ENCODE measurements at regions not wholly inside any gene's neighbourhood (a gene's known extent, or its start where the extent isn't known, plus 50 kb on each side); places are given as distances from the start of the nearest gene placed in this dataset.

- no peaks in the 10 kb centered on the region for H3K27me3 Mint-ChIP-seq (ENCODE audit: low read depth in 3 of 3)
- no peak overlapping the region for H3K4me3 Mint-ChIP-seq
- H3K79me2 ChIP-seq (ENCODE audit: insufficient read depth, low read length): no peaks in the 10 kb centered on the region
- H3K27ac ChIP-seq (ENCODE audit: low read depth in 1 of 2, low read length in 2 of 2): no peak overlapping the region
- no peak overlapping the region for H3K9ac ChIP-seq (ENCODE audit: insufficient read depth, low read length, poor library complexity, severe bottlenecking)
- H3K27ac Mint-ChIP-seq: no peak overlapping the region
- no peak overlapping the region for H3K4me2 ChIP-seq (replicated peaks; ENCODE audit: extremely low read depth, low read length, poor library complexity, severe bottlenecking)
- H2AFZ ChIP-seq (ENCODE audit: insufficient read depth, low read depth, low read length, poor library complexity, severe bottlenecking): no peak overlapping the region
- no peak overlapping the region for H3K4me3 ChIP-seq (replicated peaks in 1 of 3; ENCODE audit: low read depth in 2 of 3, low read length in 3 of 3)
- no peaks in the 10 kb centered on the region for H3K36me3 Mint-ChIP-seq
- no peaks in the 10 kb centered on the region for H3K4me1 Mint-ChIP-seq
- intact Hi-C loops (cut with micrococcal nuclease): no loop called here
- peaks cover 3 to 10% (median 5%) of the 10 kb centered on the region in 7 donors for H3K9me3 Mint-ChIP-seq
- H3K9me3 ChIP-seq (replicated peaks in 1 of 2; ENCODE audit: control insufficient read depth in 1 of 2, insufficient read depth in 1 of 2, low read length in 2 of 2): peaks cover 0 to 3% of the 10 kb centered on the region in 2 donors
- no peaks in the 10 kb centered on the region for H3K36me3 ChIP-seq (replicated peaks in 1 of 2; ENCODE audit: control insufficient read depth in 1 of 2, insufficient read depth in 2 of 2, low read length in 2 of 2)
- H3K4me1 ChIP-seq (ENCODE audit: control insufficient read depth in 1 of 2, insufficient read depth in 2 of 2, low read length in 2 of 2): no peaks in the 10 kb centered on the region
- no peak for DNase-seq
- TF ChIP-seq CTCF (IDR thresholded peaks at IDR 0.05): no peak
- WGBS (ENCODE audit: insufficient coverage): no CpG with 5 or more reads among the region's 2 CpGs
- H4K20me1 ChIP-seq (ENCODE audit: insufficient read depth, low read length): no peaks in the 10 kb centered on the region
- no peaks in the 10 kb centered on the region for H3K27me3 ChIP-seq (ENCODE audit: control insufficient read depth in 2 of 2, insufficient read depth in 2 of 2, low read length in 2 of 2)
Measured at GRCh38 chr1:104830534-104830933, 1080.8 kb downstream of the AMY1C start.

- H3K79me2 ChIP-seq (ENCODE audit: insufficient read depth, low read length): no peaks in the 10 kb centered on the region
- H3K4me3 Mint-ChIP-seq: no peak overlapping the region
- H3K4me1 ChIP-seq (ENCODE audit: control insufficient read depth in 1 of 2, insufficient read depth in 2 of 2, low read length in 2 of 2): no peaks in the 10 kb centered on the region
- no peak overlapping the region for H3K4me2 ChIP-seq (replicated peaks; ENCODE audit: extremely low read depth, low read length, poor library complexity, severe bottlenecking)
- no peaks in the 10 kb centered on the region for H4K20me1 ChIP-seq (ENCODE audit: insufficient read depth, low read length)
- TF ChIP-seq CTCF (IDR thresholded peaks at IDR 0.05): no peak
- H2AFZ ChIP-seq (ENCODE audit: insufficient read depth, low read depth, low read length, poor library complexity, severe bottlenecking): no peak overlapping the region
- no peaks in the 10 kb centered on the region for H3K36me3 ChIP-seq (replicated peaks in 1 of 2; ENCODE audit: control insufficient read depth in 1 of 2, insufficient read depth in 2 of 2, low read length in 2 of 2)
- peaks cover 0 to 12% (median 3%) of the 10 kb centered on the region in 7 donors for H3K9me3 Mint-ChIP-seq
- H3K27ac Mint-ChIP-seq: no peak overlapping the region
- no peaks in the 10 kb centered on the region for H3K27me3 ChIP-seq (ENCODE audit: control insufficient read depth in 2 of 2, insufficient read depth in 2 of 2, low read length in 2 of 2)
- H3K27me3 Mint-ChIP-seq (ENCODE audit: low read depth in 3 of 3): no peaks in the 10 kb centered on the region
- no peaks in the 10 kb centered on the region for H3K4me1 Mint-ChIP-seq
- no peak overlapping the region for H3K9ac ChIP-seq (ENCODE audit: insufficient read depth, low read length, poor library complexity, severe bottlenecking)
- no peaks in the 10 kb centered on the region for H3K36me3 Mint-ChIP-seq
- peaks cover 0 to 9% of the 10 kb centered on the region in 2 donors for H3K9me3 ChIP-seq (replicated peaks in 1 of 2; ENCODE audit: control insufficient read depth in 1 of 2, insufficient read depth in 1 of 2, low read length in 2 of 2)
- intact Hi-C loops (cut with micrococcal nuclease): no loop called here
- no peak overlapping the region for H3K4me3 ChIP-seq (replicated peaks in 1 of 3; ENCODE audit: low read depth in 2 of 3, low read length in 3 of 3)
- WGBS (ENCODE audit: insufficient coverage): no CpG with 5 or more reads among the region's 2 CpGs
- no peak overlapping the region for H3K27ac ChIP-seq (ENCODE audit: low read depth in 1 of 2, low read length in 2 of 2)
- no peak for DNase-seq
Measured at GRCh38 chr1:104852151-104852550, 1102.5 kb downstream of the AMY1C start.
